Peyer's patch (tissue), 4 donors: ENCODE measurements at regions not wholly inside any gene's neighbourhood (a gene's known extent, or its start where the extent isn't known, plus 50 kb on each side); places are given as distances from the start of the nearest gene placed in this dataset.
"Not testable (repeated sequence)": the region's sequence is repeated elsewhere in the genome, so short reads cannot be mapped to it uniquely, and the experiment has no call there.

ENCODE experiments used
- POLR2A ChIP-seq, 2 donors: fragments of 450-650 bp; IDR thresholded peaks; one replicate each; pipeline ENCODE4 v1.5.1; 2017; ENCODE audit warnings: antibody characterized with exemption in 2 of 2, mild to moderate bottlenecking in 2 of 2, moderate library complexity in 2 of 2
- TF ChIP-seq, protein P1 (sequence below), 6 experiments: fragments of 450-650 bp in 4 of 6; fragments of 200-600 bp in 2 of 6; sonication (generic) in 1 of 6; IDR thresholded peaks; one replicate each; pipeline ENCODE4 v1.5.1; 2017 to 2019; ENCODE audit warnings: antibody characterized with exemption in 6 of 6, mild to moderate bottlenecking in 3 of 6, moderate library complexity in 1 of 6

- not testable (repeated sequence) for TF ChIP-seq POLR2A (IDR thresholded peaks at IDR 0.05)
- TF ChIP-seq, protein P1, sequence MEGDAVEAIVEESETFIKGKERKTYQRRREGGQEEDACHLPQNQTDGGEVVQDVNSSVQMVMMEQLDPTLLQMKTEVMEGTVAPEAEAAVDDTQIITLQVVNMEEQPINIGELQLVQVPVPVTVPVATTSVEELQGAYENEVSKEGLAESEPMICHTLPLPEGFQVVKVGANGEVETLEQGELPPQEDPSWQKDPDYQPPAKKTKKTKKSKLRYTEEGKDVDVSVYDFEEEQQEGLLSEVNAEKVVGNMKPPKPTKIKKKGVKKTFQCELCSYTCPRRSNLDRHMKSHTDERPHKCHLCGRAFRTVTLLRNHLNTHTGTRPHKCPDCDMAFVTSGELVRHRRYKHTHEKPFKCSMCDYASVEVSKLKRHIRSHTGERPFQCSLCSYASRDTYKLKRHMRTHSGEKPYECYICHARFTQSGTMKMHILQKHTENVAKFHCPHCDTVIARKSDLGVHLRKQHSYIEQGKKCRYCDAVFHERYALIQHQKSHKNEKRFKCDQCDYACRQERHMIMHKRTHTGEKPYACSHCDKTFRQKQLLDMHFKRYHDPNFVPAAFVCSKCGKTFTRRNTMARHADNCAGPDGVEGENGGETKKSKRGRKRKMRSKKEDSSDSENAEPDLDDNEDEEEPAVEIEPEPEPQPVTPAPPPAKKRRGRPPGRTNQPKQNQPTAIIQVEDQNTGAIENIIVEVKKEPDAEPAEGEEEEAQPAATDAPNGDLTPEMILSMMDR (IDR thresholded peaks at IDR 0.05), result not testable (repeated sequence)
Measured at GRCh38 chr9:65424437-65424984, 139.5 kb upstream of the FOXD4L5 start.
